ENCODE measurements at regions not wholly inside any gene's neighbourhood (a gene's known extent, or its start where the extent isn't known, plus 50 kb on each side); places are given as distances from the start of the nearest gene placed in this dataset.

GRCh38 chr1:191699343-191699742 lies 458.9 kb upstream of the RGS18 start:
- Histone ChIP-seq H3K9me3 (ENCODE audit: control insufficient read depth, low read length) (no peaks in the 10 kb centered on the region), H2BK5ac (ENCODE audit: low read depth, low read length, poor library complexity, severe bottlenecking) (no peak overlapping the region), H4K91ac (ENCODE audit: low read length) (no peak overlapping the region), H3K18ac (ENCODE audit: low read depth in 1 of 2, low read length in 2 of 2) (no peak overlapping the region), H3K27ac (ENCODE audit: low read length, poor library complexity, severe bottlenecking) (no peak overlapping the region), H2BK120ac (ENCODE audit: low read depth, low read length) (no peak overlapping the region), H3K14ac (ENCODE audit: low read length in 2 of 2) (no peak overlapping the region), H4K8ac (ENCODE audit: low read length) (peak overlapping the region; percentile 13), H3K9ac (ENCODE audit: low read length) (no peak overlapping the region), H2AFZ (ENCODE audit: low read depth, low read length) (no peak overlapping the region), H3K79me1 (replicated peaks; ENCODE audit: low read length, poor library complexity, severe bottlenecking) (no peaks in the 10 kb centered on the region), H2BK15ac (ENCODE audit: low read depth, poor library complexity, severe bottlenecking) (no peak overlapping the region), H2BK12ac (ENCODE audit: low read length in 2 of 2) (no peak overlapping the region), H3K4me3 (ENCODE audit: insufficient read depth in 1 of 2, low read depth in 1 of 2, low read length in 2 of 2) (no peak overlapping the region), H3K23ac (ENCODE audit: low read length in 2 of 2) (no peak overlapping the region), H3K4ac (ENCODE audit: low read depth in 1 of 2, low read length in 2 of 2) (no peak overlapping the region), H3K4me1 (ENCODE audit: control insufficient read depth, insufficient read depth, low read depth, low read length) (peaks cover 2% of the 10 kb centered on the region), H3K4me2 (ENCODE audit: low read length, poor library complexity, severe bottlenecking) (no peak overlapping the region), H3K36me3 (ENCODE audit: control insufficient read depth in 1 of 2, insufficient read depth in 2 of 2, low read depth in 1 of 2, low read length in 2 of 2) (no peaks in the 10 kb centered on the region), H3K27me3 (ENCODE audit: control insufficient read depth in 1 of 2, insufficient read depth in 1 of 2, low read length in 2 of 2) (no peaks in the 10 kb centered on the region), H2AK5ac (ENCODE audit: low read length, severe bottlenecking) (no peak overlapping the region)
- no peak for DNase-seq
- WGBS = 93% methylated on average over 1 of the region's 1 CpG

- H3K18ac ChIP-seq (ENCODE audit: low read depth in 1 of 2, low read length in 2 of 2) = no peak overlapping the region
- H2AFZ ChIP-seq (ENCODE audit: low read depth, low read length) = no peak overlapping the region
- no peak overlapping the region for H4K91ac ChIP-seq (ENCODE audit: low read length)
- H3K9ac ChIP-seq (ENCODE audit: low read length) = no peak overlapping the region
- no peak overlapping the region for H2BK15ac ChIP-seq (ENCODE audit: low read depth, poor library complexity, severe bottlenecking)
- no peaks in the 10 kb centered on the region for H3K79me1 ChIP-seq (replicated peaks; ENCODE audit: low read length, poor library complexity, severe bottlenecking)
- WGBS = 83% methylated on average over 3 of the region's 3 CpGs
- no peaks in the 10 kb centered on the region for H3K36me3 ChIP-seq (ENCODE audit: control insufficient read depth in 1 of 2, insufficient read depth in 2 of 2, low read depth in 1 of 2, low read length in 2 of 2)
- H3K4me2 ChIP-seq (ENCODE audit: low read length, poor library complexity, severe bottlenecking) = no peak overlapping the region
- DNase-seq = no peak
- H3K4me3 ChIP-seq (ENCODE audit: insufficient read depth in 1 of 2, low read depth in 1 of 2, low read length in 2 of 2) = no peak overlapping the region
- H3K27ac ChIP-seq (ENCODE audit: low read length, poor library complexity, severe bottlenecking) = no peak overlapping the region
- no peak overlapping the region for H2BK5ac ChIP-seq (ENCODE audit: low read depth, low read length, poor library complexity, severe bottlenecking)
- H3K4ac ChIP-seq (ENCODE audit: low read depth in 1 of 2, low read length in 2 of 2) = no peak overlapping the region
- no peak overlapping the region for H2BK120ac ChIP-seq (ENCODE audit: low read depth, low read length)
- no peak overlapping the region for H2AK5ac ChIP-seq (ENCODE audit: low read length, severe bottlenecking)
- no peaks in the 10 kb centered on the region for H3K9me3 ChIP-seq (ENCODE audit: control insufficient read depth, low read length)
- no peak overlapping the region for H3K14ac ChIP-seq (ENCODE audit: low read length in 2 of 2)
- H3K4me1 ChIP-seq (ENCODE audit: control insufficient read depth, insufficient read depth, low read depth, low read length) = peaks cover 2% of the 10 kb centered on the region
- no peak overlapping the region for H3K23ac ChIP-seq (ENCODE audit: low read length in 2 of 2)
- H2BK12ac ChIP-seq (ENCODE audit: low read length in 2 of 2) = no peak overlapping the region
- no peak overlapping the region for H4K8ac ChIP-seq (ENCODE audit: low read length)
- no peaks in the 10 kb centered on the region for H3K27me3 ChIP-seq (ENCODE audit: control insufficient read depth in 1 of 2, insufficient read depth in 1 of 2, low read length in 2 of 2)
Measured at GRCh38 chr1:191700922-191701321, 457.3 kb upstream of the RGS18 start.

GRCh38 chr1:191702124-191702523 lies 456.1 kb upstream of the RGS18 start:
- Histone ChIP-seq H3K4me2 (ENCODE audit: low read length, poor library complexity, severe bottlenecking) (no peak overlapping the region), H2AK5ac (ENCODE audit: low read length, severe bottlenecking) (no peak overlapping the region), H3K18ac (ENCODE audit: low read depth in 1 of 2, low read length in 2 of 2) (no peak overlapping the region), H3K4ac (ENCODE audit: low read depth in 1 of 2, low read length in 2 of 2) (no peak overlapping the region), H2BK5ac (ENCODE audit: low read depth, low read length, poor library complexity, severe bottlenecking) (no peak overlapping the region), H3K4me1 (ENCODE audit: control insufficient read depth, insufficient read depth, low read depth, low read length) (peaks cover 2% of the 10 kb centered on the region), H3K27me3 (ENCODE audit: control insufficient read depth in 1 of 2, insufficient read depth in 1 of 2, low read length in 2 of 2) (no peaks in the 10 kb centered on the region), H3K14ac (ENCODE audit: low read length in 2 of 2) (no peak overlapping the region), H3K4me3 (ENCODE audit: insufficient read depth in 1 of 2, low read depth in 1 of 2, low read length in 2 of 2) (no peak overlapping the region), H4K91ac (ENCODE audit: low read length) (no peak overlapping the region), H3K9ac (ENCODE audit: low read length) (no peak overlapping the region), H2BK120ac (ENCODE audit: low read depth, low read length) (no peak overlapping the region), H3K79me1 (replicated peaks; ENCODE audit: low read length, poor library complexity, severe bottlenecking) (no peaks in the 10 kb centered on the region), H4K8ac (ENCODE audit: low read length) (no peak overlapping the region), H2BK15ac (ENCODE audit: low read depth, poor library complexity, severe bottlenecking) (no peak overlapping the region), H3K27ac (ENCODE audit: low read length, poor library complexity, severe bottlenecking) (no peak overlapping the region), H3K23ac (ENCODE audit: low read length in 2 of 2) (no peak overlapping the region), H2AFZ (ENCODE audit: low read depth, low read length) (no peak overlapping the region), H3K36me3 (ENCODE audit: control insufficient read depth in 1 of 2, insufficient read depth in 2 of 2, low read depth in 1 of 2, low read length in 2 of 2) (no peaks in the 10 kb centered on the region), H2BK12ac (ENCODE audit: low read length in 2 of 2) (no peak overlapping the region), H3K9me3 (ENCODE audit: control insufficient read depth, low read length) (no peaks in the 10 kb centered on the region)
- no peak for DNase-seq
- 60% methylated on average over 1 of the region's 2 CpGs for WGBS

- no peak for DNase-seq
- Histone ChIP-seq H2AFZ (ENCODE audit: low read depth, low read length) (no peak overlapping the region), H3K4me1 (ENCODE audit: control insufficient read depth, insufficient read depth, low read depth, low read length) (no peaks in the 10 kb centered on the region), H3K4me3 (ENCODE audit: insufficient read depth in 1 of 2, low read depth in 1 of 2, low read length in 2 of 2) (no peak overlapping the region), H3K27me3 (ENCODE audit: control insufficient read depth in 1 of 2, insufficient read depth in 1 of 2, low read length in 2 of 2) (no peaks in the 10 kb centered on the region), H2BK5ac (ENCODE audit: low read depth, low read length, poor library complexity, severe bottlenecking) (no peak overlapping the region), H4K8ac (ENCODE audit: low read length) (no peak overlapping the region), H3K36me3 (ENCODE audit: control insufficient read depth in 1 of 2, insufficient read depth in 2 of 2, low read depth in 1 of 2, low read length in 2 of 2) (no peaks in the 10 kb centered on the region), H2BK15ac (ENCODE audit: low read depth, poor library complexity, severe bottlenecking) (no peak overlapping the region), H2BK12ac (ENCODE audit: low read length in 2 of 2) (no peak overlapping the region), H3K79me1 (replicated peaks; ENCODE audit: low read length, poor library complexity, severe bottlenecking) (no peaks in the 10 kb centered on the region), H3K9me3 (ENCODE audit: control insufficient read depth, low read length) (no peaks in the 10 kb centered on the region), H3K4ac (ENCODE audit: low read depth in 1 of 2, low read length in 2 of 2) (no peak overlapping the region), H3K27ac (ENCODE audit: low read length, poor library complexity, severe bottlenecking) (no peak overlapping the region), H2BK120ac (ENCODE audit: low read depth, low read length) (no peak overlapping the region), H3K14ac (ENCODE audit: low read length in 2 of 2) (no peak overlapping the region), H4K91ac (ENCODE audit: low read length) (no peak overlapping the region), H3K9ac (ENCODE audit: low read length) (no peak overlapping the region), H3K4me2 (ENCODE audit: low read length, poor library complexity, severe bottlenecking) (no peak overlapping the region), H3K23ac (ENCODE audit: low read length in 2 of 2) (no peak overlapping the region), H2AK5ac (ENCODE audit: low read length, severe bottlenecking) (no peak overlapping the region), H3K18ac (ENCODE audit: low read depth in 1 of 2, low read length in 2 of 2) (no peak overlapping the region)
- WGBS = 91% methylated on average over 2 of the region's 2 CpGs
Measured at GRCh38 chr1:191707288-191707687, 451.0 kb upstream of the RGS18 start.

Measured in mesenchymal stem cell (in vitro differentiated cells and primary cell).